ENCODE measurements at regions not wholly inside any gene's neighbourhood (a gene's known extent, or its start where the extent isn't known, plus 50 kb on each side); places are given as distances from the start of the nearest gene placed in this dataset.

GRCh38 chr10:23493711-23494110, 54.8 kb downstream of the OTUD1 start:
- Histone ChIP-seq H3K9me3 (ENCODE audit: low read length) (no peaks in the 10 kb centered on the region), H4K20me1 (ENCODE audit: insufficient read depth) (no peaks in the 10 kb centered on the region), H3K4me2 (ENCODE audit: low read length) (no peak overlapping the region), H3K79me2 (replicated peaks; ENCODE audit: insufficient read depth, low read length) (no peaks in the 10 kb centered on the region), H3K27me3 (ENCODE audit: insufficient read depth, low read depth, low read length) (no peaks in the 10 kb centered on the region), H3K9ac (ENCODE audit: low read length) (no peak overlapping the region), H3F3A (ENCODE audit: insufficient read depth, low read length, poor library complexity, severe bottlenecking) (no peaks in the 10 kb centered on the region), H3K27ac (ENCODE audit: low read length) (no peak overlapping the region), H3K9me2 (ENCODE audit: insufficient read depth, low read length) (no peaks in the 10 kb centered on the region), H3K4me3 (ENCODE audit: low read length) (no peak overlapping the region), H2AFZ (ENCODE audit: low read depth, low read length) (no peak overlapping the region), H3K36me3 (ENCODE audit: insufficient read depth, low read length) (no peaks in the 10 kb centered on the region)
- TF ChIP-seq CTCF (IDR thresholded peaks at IDR 0.05; ENCODE audit: poor library complexity, severe bottlenecking) (no peak), REST (IDR thresholded peaks at IDR 0.05; ENCODE audit: borderline replicate concordance) (no peak), MXI1 (conservative IDR thresholded peaks at IDR 0.05; ENCODE audit: poor library complexity, severe bottlenecking) (no peak), SMC3 (conservative IDR thresholded peaks at IDR 0.05; ENCODE audit: poor library complexity) (no peak), POLR2AphosphoS5 (IDR thresholded peaks at IDR 0.05) (no peak), EZH2 (IDR thresholded peaks at IDR 0.05; ENCODE audit: borderline replicate concordance, insufficient read depth, low read length, poor library complexity, severe bottlenecking) (no peak), TAF1 (IDR thresholded peaks at IDR 0.05; ENCODE audit: low read depth) (no peak), EP300 (conservative IDR thresholded peaks at IDR 0.05; ENCODE audit: poor library complexity, severe bottlenecking) (no peak), RAD21 (conservative IDR thresholded peaks at IDR 0.05) (no peak)

- Histone ChIP-seq H2AFZ (ENCODE audit: low read depth, low read length) (no peak overlapping the region), H3K27me3 (ENCODE audit: insufficient read depth, low read depth, low read length) (no peaks in the 10 kb centered on the region), H3K9me3 (ENCODE audit: low read length) (no peaks in the 10 kb centered on the region), H3K9me2 (ENCODE audit: insufficient read depth, low read length) (no peaks in the 10 kb centered on the region), H3K4me2 (ENCODE audit: low read length) (no peak overlapping the region), H3F3A (ENCODE audit: insufficient read depth, low read length, poor library complexity, severe bottlenecking) (no peaks in the 10 kb centered on the region), H3K4me3 (ENCODE audit: low read length) (no peak overlapping the region), H4K20me1 (ENCODE audit: insufficient read depth) (no peaks in the 10 kb centered on the region), H3K79me2 (replicated peaks; ENCODE audit: insufficient read depth, low read length) (no peaks in the 10 kb centered on the region), H3K27ac (ENCODE audit: low read length) (no peak overlapping the region), H3K9ac (ENCODE audit: low read length) (no peak overlapping the region), H3K36me3 (ENCODE audit: insufficient read depth, low read length) (no peaks in the 10 kb centered on the region)
- TF ChIP-seq MXI1 (conservative IDR thresholded peaks at IDR 0.05; ENCODE audit: poor library complexity, severe bottlenecking): no peak
Measured at GRCh38 chr10:23496727-23497126, 57.9 kb downstream of the OTUD1 start.

Data from neural cell (in vitro differentiated cells).